ENCODE measurements at regions not wholly inside any gene's neighbourhood (a gene's known extent, or its start where the extent isn't known, plus 50 kb on each side); places are given as distances from the start of the nearest gene placed in this dataset.

- TF ChIP-seq GATA3 (IDR thresholded peaks at IDR 0.05; ENCODE audit: low read depth, low read length) (no peak), GATA2 (IDR thresholded peaks at IDR 0.05; ENCODE audit: low read depth, low read length) (no peak)
Observed at GRCh38 chr15:69797051-69797595, 300.6 kb downstream of the TLE3 start.
